IPS DF 4.7 (cell line): ENCODE measurements at regions not wholly inside any gene's neighbourhood (a gene's known extent, or its start where the extent isn't known, plus 50 kb on each side); places are given as distances from the start of the nearest gene placed in this dataset.
"Not testable (repeated sequence)": the region's sequence is repeated elsewhere in the genome, so short reads cannot be mapped to it uniquely, and the experiment has no call there.

Experiments used
- DNase-seq: peaks from one replicate; pipeline ENCODE4 v3.0.0-alpha.2; 2013; ENCODE audit warnings: low spot score; ENCODE audit errors: extremely low read depth

GRCh38 chr1:70747123-70747522 is 300.5 kb downstream of the PTGER3 start:
- not testable (repeated sequence) for DNase-seq

- DNase-seq = not testable (repeated sequence)
These were observed 295.8 kb downstream of the PTGER3 start for GRCh38 chr1:70751676-70752287.

- no peak for DNase-seq
These were observed 292.9 kb downstream of the PTGER3 start for GRCh38 chr1:70754701-70755100.

GRCh38 chr1:70760154-70760553 is 287.5 kb downstream of the PTGER3 start:
- DNase-seq = no peak

GRCh38 chr1:70762386-70762785 is 285.2 kb downstream of the PTGER3 start:
- DNase-seq = no peak

- no peak for DNase-seq
These were observed 282.9 kb downstream of the PTGER3 start for GRCh38 chr1:70764747-70765146.

GRCh38 chr1:70767377-70767776 is 280.2 kb downstream of the PTGER3 start:
- DNase-seq = no peak

- no peak for DNase-seq
These were observed 279.4 kb downstream of the PTGER3 start for GRCh38 chr1:70768216-70768615.

- DNase-seq = no peak
These were observed 269.4 kb downstream of the PTGER3 start for GRCh38 chr1:70778056-70778762.

GRCh38 chr1:70778934-70779333 is 268.7 kb downstream of the PTGER3 start:
- no peak for DNase-seq

- DNase-seq = no peak
These were observed 268.0 kb downstream of the PTGER3 start for GRCh38 chr1:70779571-70779970.

GRCh38 chr1:70785287-70785686 is 262.3 kb downstream of the PTGER3 start:
- no peak for DNase-seq

GRCh38 chr1:70790232-70790923 is 257.2 kb downstream of the PTGER3 start:
- no peak for DNase-seq

- DNase-seq = not testable (repeated sequence)
These were observed 252.6 kb downstream of the PTGER3 start for GRCh38 chr1:70795064-70795463.

- DNase-seq = not testable (repeated sequence)
These were observed 251.3 kb downstream of the PTGER3 start for GRCh38 chr1:70796298-70796697.

- not testable (repeated sequence) for DNase-seq
These were observed 245.0 kb downstream of the PTGER3 start for GRCh38 chr1:70802625-70803024.

GRCh38 chr1:70805641-70806040 is 242.0 kb downstream of the PTGER3 start:
- no peak for DNase-seq

- no peak for DNase-seq
These were observed 240.4 kb downstream of the PTGER3 start for GRCh38 chr1:70807088-70807664.

GRCh38 chr1:70809069-70809468 is 238.5 kb downstream of the PTGER3 start:
- no peak for DNase-seq

- no peak for DNase-seq
These were observed 235.8 kb downstream of the PTGER3 start for GRCh38 chr1:70811815-70812214.

- no peak for DNase-seq
These were observed 235.0 kb downstream of the PTGER3 start for GRCh38 chr1:70812442-70813109.

- DNase-seq = no peak
These were observed 229.2 kb downstream of the PTGER3 start for GRCh38 chr1:70818401-70818800.
